HCT116 (cell line): ENCODE measurements at regions not wholly inside any gene's neighbourhood (a gene's known extent, or its start where the extent isn't known, plus 50 kb on each side); places are given as distances from the start of the nearest gene placed in this dataset.

Experiments used
- ATAC-seq: fragments of 200-7000 bp; cut with Tn5 transposase; 2 replicates; pipeline ENCODE4 v1.9.1; 2020; ENCODE audit warnings: mild to moderate bottlenecking, moderate library complexity
- BruUV-seq: library from RNA; stranded (reverse); fragments of 400-500 nt; replicated peaks from 2 replicates; lab custom pipeline; 2021; lab: Mats Ljungman, UMichigan
- CTCF ChIA-PET: fragments of 300-600 bp; sonication (Branson Sonifier 250); formaldehyde crosslinking; loops from one replicate; lab custom pipeline; 2021; ENCODE audit warnings: antibody characterized with exemption; lab: Charles Lee
- POLR2A ChIA-PET: fragments of 300-600, 350-600 bp; sonication (Branson Sonifier 250); formaldehyde crosslinking; loops from one replicate; lab custom pipeline; 2021; ENCODE audit warnings: antibody characterized with exemption; lab: Charles Lee
- RAD21 ChIA-PET, 2 experiments: fragments of 300-600 bp; sonication (Branson Sonifier 250); formaldehyde crosslinking; loops; one replicate each; lab custom pipeline; 2023; ENCODE audit warnings: low total read pairs in 2 of 2; ENCODE audit not compliant: uncharacterized antibody in 2 of 2, unreplicated experiment in 2 of 2, low non-redundant PET in 1 of 2; lab: Charles Lee
- DNase-seq: peaks from one replicate; pipeline ENCODE4 v3.0.0-alpha.2; 2010; ENCODE audit warnings: low read depth, low spot score
- H2AFZ ChIP-seq: fragments of 200-600 bp; shearing (Covaris generic), sonication (generic); 2 replicates; pipeline ENCODE4 v1.6.1; 2017; ENCODE audit warnings: low read depth, mixed run types, mixed read lengths, antibody characterized with exemption, low read length; ENCODE audit not compliant: poor library complexity, severe bottlenecking
- H3K27ac ChIP-seq: 2 replicates; pipeline ENCODE4 v1.5.1; 2012; ENCODE audit warnings: low read depth, low read length
- H3K27me3 ChIP-seq: fragments of 200-600 bp; sonication (generic); 2 replicates; pipeline ENCODE4 v1.6.1; 2016; ENCODE audit warnings: mixed run types, low read length, mixed read lengths; ENCODE audit not compliant: insufficient read depth
- H3K36me3 ChIP-seq, 2 experiments: fragments of 200-500 bp in 1 of 2; fragments of 200-600 bp in 1 of 2; sonication (Bioruptor generic) in 1 of 2; sonication (generic) in 1 of 2; 2 replicates each; pipeline versions ENCODE4 v1.5.1 to v1.6.1; 2014 to 2016; ENCODE audit warnings: low read length in 2 of 2, inconsistent platforms in 1 of 2, mixed read lengths in 1 of 2, mixed run types in 1 of 2; ENCODE audit not compliant: insufficient read depth in 2 of 2, control insufficient read depth in 1 of 2
- H3K4me1 ChIP-seq, 2 experiments: fragments of 200-600 bp in 1 of 2; sonication (generic) in 1 of 2; 2 replicates each; pipeline versions ENCODE4 v1.5.1 to v1.6.1; 2012 to 2017; ENCODE audit warnings: low read length in 2 of 2, inconsistent platforms in 1 of 2, mild to moderate bottlenecking in 1 of 2, mixed read lengths in 1 of 2, mixed run types in 1 of 2, moderate library complexity in 1 of 2; ENCODE audit not compliant: insufficient read depth in 2 of 2, control insufficient read depth in 1 of 2
- H3K4me2 ChIP-seq: fragments of 200-600 bp; sonication (generic); 2 replicates; pipeline ENCODE4 v1.6.1; 2017; ENCODE audit warnings: mixed run types, low read length, mixed read lengths
- H3K4me3 ChIP-seq, 2 experiments: fragments of 200-600 bp in 1 of 2; sonication (generic) in 1 of 2; replicated peaks in 1 of 2; 2 replicates each; pipeline ENCODE4 v1.5.1; 2011 to 2016; ENCODE audit warnings: low read length in 2 of 2, control low read depth in 1 of 2, low read depth in 1 of 2, mild to moderate bottlenecking in 1 of 2, mixed read lengths in 1 of 2, mixed run types in 1 of 2
- H3K79me2 ChIP-seq: fragments of 200-600 bp; sonication (generic); 2 replicates; pipeline ENCODE4 v1.6.1; 2017; ENCODE audit warnings: mild to moderate bottlenecking, mixed run types, low read length, moderate library complexity, mixed read lengths; ENCODE audit not compliant: insufficient read depth
- H3K9ac ChIP-seq: fragments of 200-600 bp; sonication (generic); 2 replicates; pipeline ENCODE4 v1.6.1; 2016; ENCODE audit warnings: low read length, mixed read lengths
- H3K9me2 ChIP-seq: fragments of 200-600 bp; sonication (generic), shearing (Covaris generic); 2 replicates; pipeline ENCODE4 v1.6.1; 2017; ENCODE audit warnings: mixed run types, mild to moderate bottlenecking, moderate library complexity; ENCODE audit not compliant: insufficient read depth
- H3K9me3 ChIP-seq, 2 experiments: fragments of 200-500 bp in 1 of 2; fragments of 200-600 bp in 1 of 2; sonication (Bioruptor generic) in 1 of 2; sonication (generic) in 1 of 2; 2 replicates each; pipeline ENCODE4 v1.6.1; 2014 to 2017; ENCODE audit warnings: low read length in 2 of 2, mixed read lengths in 2 of 2, inconsistent platforms in 1 of 2, low read depth in 1 of 2, mild to moderate bottlenecking in 1 of 2, mixed run types in 1 of 2, moderate library complexity in 1 of 2; ENCODE audit not compliant: control insufficient read depth in 1 of 2, insufficient read depth in 1 of 2
- H4K20me1 ChIP-seq: fragments of 200-600 bp; sonication (generic), shearing (Covaris generic); 2 replicates; pipeline ENCODE4 v1.6.1; 2017; ENCODE audit warnings: mixed run types, mild to moderate bottlenecking, moderate library complexity; ENCODE audit not compliant: insufficient read depth
- EZH2 ChIP-seq: fragments of 200-600 bp; sonication (generic); IDR thresholded peaks from 2 replicates; pipeline ENCODE4 v1.6.1; 2017; ENCODE audit warnings: antibody characterized with exemption, mixed run types
- EZH2phosphoT487 ChIP-seq: fragments of 200-600 bp; IDR thresholded peaks from 2 replicates; pipeline ENCODE4 v1.6.1; 2018; ENCODE audit warnings: antibody characterized with exemption, borderline replicate concordance
- FOSL1 ChIP-seq: IDR thresholded peaks from 2 replicates; pipeline ENCODE4 v1.6.1; 2012; ENCODE audit warnings: low read depth
- POLR2AphosphoS5 ChIP-seq: IDR thresholded peaks from 2 replicates; pipeline ENCODE4 v1.6.1; 2011; ENCODE audit warnings: mild to moderate bottlenecking, low read depth, low read length, moderate library complexity
- YY1 ChIP-seq: IDR thresholded peaks from 2 replicates; pipeline ENCODE4 v1.6.1; 2011; ENCODE audit warnings: low read length, low read depth, moderate library complexity, mild to moderate bottlenecking; ENCODE audit not compliant: insufficient replicate concordance; ENCODE audit errors: extremely low read depth
- ZFX ChIP-seq: fragments of 450-650 bp; IDR thresholded peaks from 2 replicates; pipeline ENCODE4 v1.6.1; 2017
- ZNF274 ChIP-seq: fragments of 200-500 bp; sonication (Bioruptor generic); IDR thresholded peaks from 2 replicates; pipeline ENCODE4 v1.6.1; 2014; ENCODE audit warnings: mild to moderate bottlenecking, low read depth, low read length, inconsistent platforms
- intact Hi-C: fragments of 100-400 bp; cut with micrococcal nuclease; formaldehyde crosslinking; loops from 2 replicates; pipeline ENCODE4 v1.10.0; 2022
- TF ChIP-seq, protein P1 (sequence below): IDR thresholded peaks from 2 replicates; pipeline ENCODE4 v1.6.1; 2012
- TF ChIP-seq, protein P2 (sequence below): IDR thresholded peaks from 2 replicates; pipeline ENCODE4 v1.6.1; 2012; ENCODE audit warnings: low read depth
- TF ChIP-seq, protein P3 (sequence below), 3 experiments: fragments of 200-600 bp in 1 of 3; sonication (generic) in 1 of 3; IDR thresholded peaks in 2 of 3; conservative IDR thresholded peaks in 1 of 3; 2 replicates each; pipeline ENCODE4 v1.5.1; 2012 to 2017; ENCODE audit warnings: low read depth in 2 of 3, low read length in 2 of 3, antibody characterized with exemption in 1 of 3, borderline replicate concordance in 1 of 3, control low read depth in 1 of 3, mild to moderate bottlenecking in 1 of 3, mixed read lengths in 1 of 3, mixed run types in 1 of 3, moderate library complexity in 1 of 3; ENCODE audit not compliant: insufficient read depth in 1 of 3
- TF ChIP-seq, protein P4 (sequence below): IDR thresholded peaks from 2 replicates; pipeline ENCODE4 v1.6.1; 2012

DNA sequence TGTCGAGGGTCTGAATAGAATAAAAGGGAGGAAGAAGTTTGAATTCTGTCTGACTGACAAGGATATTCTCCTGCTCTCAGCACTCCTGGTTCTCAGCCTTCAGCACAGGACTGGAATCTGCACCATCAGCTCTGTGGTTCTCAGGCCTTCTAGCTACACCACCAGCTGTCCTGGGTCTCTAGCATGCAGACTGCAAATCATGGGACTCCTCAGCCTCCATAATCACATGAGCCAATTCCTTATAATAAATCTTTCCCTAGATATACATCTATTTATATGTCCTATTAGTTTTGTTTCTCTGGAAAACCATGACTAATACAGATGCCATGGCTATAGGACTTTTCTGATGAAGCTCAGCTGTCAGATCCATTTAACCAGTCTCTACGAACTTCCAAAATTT is 132.8 kb upstream of the ECI2 start:
- TF ChIP-seq, protein P1, sequence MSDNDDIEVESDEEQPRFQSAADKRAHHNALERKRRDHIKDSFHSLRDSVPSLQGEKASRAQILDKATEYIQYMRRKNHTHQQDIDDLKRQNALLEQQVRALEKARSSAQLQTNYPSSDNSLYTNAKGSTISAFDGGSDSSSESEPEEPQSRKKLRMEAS: no peak
- TF ChIP-seq, protein P2, sequence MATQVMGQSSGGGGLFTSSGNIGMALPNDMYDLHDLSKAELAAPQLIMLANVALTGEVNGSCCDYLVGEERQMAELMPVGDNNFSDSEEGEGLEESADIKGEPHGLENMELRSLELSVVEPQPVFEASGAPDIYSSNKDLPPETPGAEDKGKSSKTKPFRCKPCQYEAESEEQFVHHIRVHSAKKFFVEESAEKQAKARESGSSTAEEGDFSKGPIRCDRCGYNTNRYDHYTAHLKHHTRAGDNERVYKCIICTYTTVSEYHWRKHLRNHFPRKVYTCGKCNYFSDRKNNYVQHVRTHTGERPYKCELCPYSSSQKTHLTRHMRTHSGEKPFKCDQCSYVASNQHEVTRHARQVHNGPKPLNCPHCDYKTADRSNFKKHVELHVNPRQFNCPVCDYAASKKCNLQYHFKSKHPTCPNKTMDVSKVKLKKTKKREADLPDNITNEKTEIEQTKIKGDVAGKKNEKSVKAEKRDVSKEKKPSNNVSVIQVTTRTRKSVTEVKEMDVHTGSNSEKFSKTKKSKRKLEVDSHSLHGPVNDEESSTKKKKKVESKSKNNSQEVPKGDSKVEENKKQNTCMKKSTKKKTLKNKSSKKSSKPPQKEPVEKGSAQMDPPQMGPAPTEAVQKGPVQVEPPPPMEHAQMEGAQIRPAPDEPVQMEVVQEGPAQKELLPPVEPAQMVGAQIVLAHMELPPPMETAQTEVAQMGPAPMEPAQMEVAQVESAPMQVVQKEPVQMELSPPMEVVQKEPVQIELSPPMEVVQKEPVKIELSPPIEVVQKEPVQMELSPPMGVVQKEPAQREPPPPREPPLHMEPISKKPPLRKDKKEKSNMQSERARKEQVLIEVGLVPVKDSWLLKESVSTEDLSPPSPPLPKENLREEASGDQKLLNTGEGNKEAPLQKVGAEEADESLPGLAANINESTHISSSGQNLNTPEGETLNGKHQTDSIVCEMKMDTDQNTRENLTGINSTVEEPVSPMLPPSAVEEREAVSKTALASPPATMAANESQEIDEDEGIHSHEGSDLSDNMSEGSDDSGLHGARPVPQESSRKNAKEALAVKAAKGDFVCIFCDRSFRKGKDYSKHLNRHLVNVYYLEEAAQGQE: no peak
- TF ChIP-seq ZFX: no peak
- TF ChIP-seq EZH2: no peak
- TF ChIP-seq, protein P3, sequence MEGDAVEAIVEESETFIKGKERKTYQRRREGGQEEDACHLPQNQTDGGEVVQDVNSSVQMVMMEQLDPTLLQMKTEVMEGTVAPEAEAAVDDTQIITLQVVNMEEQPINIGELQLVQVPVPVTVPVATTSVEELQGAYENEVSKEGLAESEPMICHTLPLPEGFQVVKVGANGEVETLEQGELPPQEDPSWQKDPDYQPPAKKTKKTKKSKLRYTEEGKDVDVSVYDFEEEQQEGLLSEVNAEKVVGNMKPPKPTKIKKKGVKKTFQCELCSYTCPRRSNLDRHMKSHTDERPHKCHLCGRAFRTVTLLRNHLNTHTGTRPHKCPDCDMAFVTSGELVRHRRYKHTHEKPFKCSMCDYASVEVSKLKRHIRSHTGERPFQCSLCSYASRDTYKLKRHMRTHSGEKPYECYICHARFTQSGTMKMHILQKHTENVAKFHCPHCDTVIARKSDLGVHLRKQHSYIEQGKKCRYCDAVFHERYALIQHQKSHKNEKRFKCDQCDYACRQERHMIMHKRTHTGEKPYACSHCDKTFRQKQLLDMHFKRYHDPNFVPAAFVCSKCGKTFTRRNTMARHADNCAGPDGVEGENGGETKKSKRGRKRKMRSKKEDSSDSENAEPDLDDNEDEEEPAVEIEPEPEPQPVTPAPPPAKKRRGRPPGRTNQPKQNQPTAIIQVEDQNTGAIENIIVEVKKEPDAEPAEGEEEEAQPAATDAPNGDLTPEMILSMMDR (IDR thresholded peaks at IDR 0.05 in 2 of 3, conservative IDR thresholded peaks at IDR 0.05 in 1 of 3; ENCODE audit: borderline replicate concordance in 1 of 3, insufficient read depth in 1 of 3, low read depth in 2 of 3, low read length in 2 of 3): no peak
- no peak for TF ChIP-seq ZNF274
- TF ChIP-seq POLR2AphosphoS5: no peak
- no peak for TF ChIP-seq YY1
- TF ChIP-seq, protein P4, sequence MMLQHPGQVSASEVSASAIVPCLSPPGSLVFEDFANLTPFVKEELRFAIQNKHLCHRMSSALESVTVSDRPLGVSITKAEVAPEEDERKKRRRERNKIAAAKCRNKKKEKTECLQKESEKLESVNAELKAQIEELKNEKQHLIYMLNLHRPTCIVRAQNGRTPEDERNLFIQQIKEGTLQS: no peak
- TF ChIP-seq FOSL1: no peak
- no peak for TF ChIP-seq EZH2phosphoT487
- no peaks in the 10 kb centered on the region for H3K36me3 ChIP-seq
- CTCF ChIA-PET: no interaction called here
- no peak overlapping the region for H2AFZ ChIP-seq
- POLR2A ChIA-PET: no interaction called here
- H3K4me3 ChIP-seq: no peak overlapping the region
- H3K4me1 ChIP-seq: no peaks in the 10 kb centered on the region
- H3K27me3 ChIP-seq: no peaks in the 10 kb centered on the region
- no peak overlapping the region for H3K4me2 ChIP-seq
- DNase-seq: no peak
- H3K27ac ChIP-seq: no peak overlapping the region
- ATAC-seq: no peak
- H3K79me2 ChIP-seq: no peaks in the 10 kb centered on the region
- RAD21 ChIA-PET: no interaction called here
- H3K9me3 ChIP-seq: no peaks in the 10 kb centered on the region
- intact Hi-C loops: no loop called here
- H4K20me1 ChIP-seq: no peaks in the 10 kb centered on the region
- BruUV-seq: no TSS peak
- no peaks in the 10 kb centered on the region for H3K9me2 ChIP-seq
- H3K9ac ChIP-seq: no peak overlapping the region
